ENCODE measurements at regions not wholly inside any gene's neighbourhood (a gene's known extent, or its start where the extent isn't known, plus 50 kb on each side); places are given as distances from the start of the nearest gene placed in this dataset.
A peak's percentile ranks its signal among the peaks of the same experiment; 100 is the strongest.
"Not testable (repeated sequence)": the region's sequence is repeated elsewhere in the genome, so short reads cannot be mapped to it uniquely, and the experiment has no call there.

- no peak for FAIRE-seq
- DNase-seq (ENCODE audit: insufficient read length, low spot score): no peak
Measured at GRCh38 chr1:189681252-189681919, 796.3 kb downstream of the BRINP3 start.

- FAIRE-seq: no peak
Measured at GRCh38 chr1:189682591-189682990, 795.1 kb downstream of the BRINP3 start.

GRCh38 chr1:189686288-189686687, 791.4 kb downstream of the BRINP3 start:
- no peak for FAIRE-seq
- DNase-seq (ENCODE audit: insufficient read length, low spot score): no peak

More at GRCh38 chr1:189682591-189682990, 795.1 kb downstream of the BRINP3 start:
- DNase-seq (ENCODE audit: insufficient read length, low spot score): no peak

GRCh38 chr1:189693140-189693539, 784.5 kb downstream of the BRINP3 start:
- FAIRE-seq (no peak), DNase-seq (ENCODE audit: insufficient read length, low spot score) (no peak)

- no peak for FAIRE-seq
- DNase-seq (ENCODE audit: insufficient read length, low spot score): no peak
Measured at GRCh38 chr1:189696297-189696696, 781.4 kb downstream of the BRINP3 start.

GRCh38 chr1:189697113-189697512, 780.6 kb downstream of the BRINP3 start:
- no peak for DNase-seq (ENCODE audit: insufficient read length, low spot score)
- FAIRE-seq: no peak

GRCh38 chr1:189701606-189702005, 776.1 kb downstream of the BRINP3 start:
- DNase-seq (ENCODE audit: insufficient read length, low spot score) (no peak), FAIRE-seq (no peak)

- FAIRE-seq: no peak
Measured at GRCh38 chr1:189706594-189706993, 771.1 kb downstream of the BRINP3 start.

GRCh38 chr1:189708674-189709073, 769.0 kb downstream of the BRINP3 start:
- FAIRE-seq: peak; percentile 67

More at GRCh38 chr1:189706594-189706993, 771.1 kb downstream of the BRINP3 start:
- no peak for DNase-seq (ENCODE audit: insufficient read length, low spot score)

GRCh38 chr1:189718147-189718795, 759.4 kb downstream of the BRINP3 start:
- not testable (repeated sequence) for DNase-seq (ENCODE audit: insufficient read length, low spot score); FAIRE-seq

More at GRCh38 chr1:189708674-189709073, 769.0 kb downstream of the BRINP3 start:
- DNase-seq (ENCODE audit: insufficient read length, low spot score): peak; percentile 17

- FAIRE-seq (no peak), DNase-seq (ENCODE audit: insufficient read length, low spot score) (no peak)
Measured at GRCh38 chr1:189726806-189727205, 750.9 kb downstream of the BRINP3 start.

GRCh38 chr1:189751311-189751710, 726.4 kb downstream of the BRINP3 start:
- DNase-seq (ENCODE audit: insufficient read length, low spot score): no peak
- FAIRE-seq: no peak

- FAIRE-seq (no peak), DNase-seq (ENCODE audit: insufficient read length, low spot score) (no peak)
Measured at GRCh38 chr1:189752461-189752995, 725.1 kb downstream of the BRINP3 start.

GRCh38 chr1:189755100-189755499, 722.6 kb downstream of the BRINP3 start:
- not testable (repeated sequence) for DNase-seq (ENCODE audit: insufficient read length, low spot score); FAIRE-seq

- FAIRE-seq (peak; percentile 38), DNase-seq (ENCODE audit: insufficient read length, low spot score) (no peak)
Measured at GRCh38 chr1:189764391-189765320, 713.0 kb downstream of the BRINP3 start.

- FAIRE-seq: no peak
Measured at GRCh38 chr1:189769448-189769847, 708.2 kb downstream of the BRINP3 start.

GRCh38 chr1:189774721-189775287, 702.9 kb downstream of the BRINP3 start:
- FAIRE-seq (no peak), DNase-seq (ENCODE audit: insufficient read length, low spot score) (no peak)

More at GRCh38 chr1:189769448-189769847, 708.2 kb downstream of the BRINP3 start:
- no peak for DNase-seq (ENCODE audit: insufficient read length, low spot score)

GRCh38 chr1:189775343-189775742, 702.3 kb downstream of the BRINP3 start:
- DNase-seq (ENCODE audit: insufficient read length, low spot score) (peak; percentile 13), FAIRE-seq (no peak)

GRCh38 chr1:189779034-189779433, 698.6 kb downstream of the BRINP3 start:
- no peak for FAIRE-seq
- DNase-seq (ENCODE audit: insufficient read length, low spot score): no peak

GRCh38 chr1:189782295-189782694, 695.4 kb downstream of the BRINP3 start:
- no peak for FAIRE-seq

More at GRCh38 chr1:189782295-189782694, 695.4 kb downstream of the BRINP3 start:
- DNase-seq (ENCODE audit: insufficient read length, low spot score): no peak

Measured in HTR-8/SVneo (cell line).